Mucosa of descending colon (tissue), 3 donors: ENCODE measurements at regions not wholly inside any gene's neighbourhood (a gene's known extent, or its start where the extent isn't known, plus 50 kb on each side); places are given as distances from the start of the nearest gene placed in this dataset.
"Not testable (repeated sequence)": the region's sequence is repeated elsewhere in the genome, so short reads cannot be mapped to it uniquely, and the experiment has no call there.

Experiments used
- ATAC-seq: fragments of 200-7000 bp; cut with Tn5 transposase; one replicate; pipeline ENCODE4 v1.9.1; 2020; ENCODE audit warnings: mild to moderate bottlenecking, moderate library complexity
- DNase-seq, 3 donors: peaks; one replicate each; pipeline ENCODE4 v3.0.0-alpha.2; 2020
- H3K36me3 ChIP-seq: fragments of 200-600 bp; one replicate; pipeline ENCODE4 v1.8.0; 2021; ENCODE audit warnings: low read depth, mild to moderate bottlenecking
- H3K4me1 ChIP-seq: fragments of 200-600 bp; one replicate; pipeline ENCODE4 v1.8.0; 2021; ENCODE audit warnings: low read depth, mild to moderate bottlenecking
- H3K4me3 ChIP-seq: fragments of 200-600 bp; one replicate; pipeline ENCODE4 v1.8.0; 2021; ENCODE audit warnings: mild to moderate bottlenecking
- H3K9me3 ChIP-seq: fragments of 200-600 bp; one replicate; pipeline ENCODE4 v1.8.0; 2021; ENCODE audit warnings: mild to moderate bottlenecking
- CTCF ChIP-seq: fragments of 200-600 bp; IDR thresholded peaks from one replicate; pipeline ENCODE4 v1.8.0; 2022; ENCODE audit warnings: antibody characterized with exemption, mild to moderate bottlenecking
- intact Hi-C, 2 donors: fragments of 100-400 bp; cut with DNase I in 1 of 2; cut with micrococcal nuclease in 1 of 2; formaldehyde crosslinking; loops; one replicate each; pipeline versions ENCODE4 v1.11.0 to v1.11.1; 2022; cut with DNase I, micrococcal nuclease
- donor health status: DM: no; HTN: no; CAD: no; lungs with moderate emphysema.
- donor health status: DM: no; HTN: no; CAD: no.
- donor health status: DM: no; HTN: yes; CAD: no.

- no peak overlapping the region for H3K4me3 ChIP-seq
- ATAC-seq = no peak
- TF ChIP-seq CTCF = no peak
- no peaks in the 10 kb centered on the region for H3K36me3 ChIP-seq
- DNase-seq = no peak
- no peaks in the 10 kb centered on the region for H3K4me1 ChIP-seq
- intact Hi-C loops = no loop called here
- H3K9me3 ChIP-seq = no peaks in the 10 kb centered on the region
Observed at GRCh38 chr5:75831561-75831960, 114.3 kb upstream of the POC5 start.

GRCh38 chr5:75828029-75828428 is 110.8 kb upstream of the POC5 start:
- ATAC-seq (no peak), DNase-seq (no peak)
- intact Hi-C loops = no loop called here
- no peak overlapping the region for H3K4me3 ChIP-seq
- H3K36me3 ChIP-seq = no peaks in the 10 kb centered on the region
- no peaks in the 10 kb centered on the region for H3K9me3 ChIP-seq
- no peak for TF ChIP-seq CTCF
- no peaks in the 10 kb centered on the region for H3K4me1 ChIP-seq

GRCh38 chr5:75824323-75824722 is 107.1 kb upstream of the POC5 start:
- no peak for TF ChIP-seq CTCF
- no peaks in the 10 kb centered on the region for H3K4me1 ChIP-seq
- DNase-seq = no peak
- intact Hi-C loops = no loop called here
- no peaks in the 10 kb centered on the region for H3K36me3 ChIP-seq
- ATAC-seq = no peak
- no peak overlapping the region for H3K4me3 ChIP-seq
- H3K9me3 ChIP-seq = no peaks in the 10 kb centered on the region

- Histone ChIP-seq H3K4me3 (no peak overlapping the region), H3K36me3 (no peaks in the 10 kb centered on the region), H3K4me1 (no peaks in the 10 kb centered on the region), H3K9me3 (no peaks in the 10 kb centered on the region)
- no peak for TF ChIP-seq CTCF
- ATAC-seq = no peak
- no peak for DNase-seq
- intact Hi-C loops = no loop called here
Observed at GRCh38 chr5:75823811-75824210, 106.6 kb upstream of the POC5 start.

- H3K4me1 ChIP-seq = no peaks in the 10 kb centered on the region
- H3K4me3 ChIP-seq = no peak overlapping the region
- H3K36me3 ChIP-seq = no peaks in the 10 kb centered on the region
- TF ChIP-seq CTCF = no peak
- ATAC-seq (no peak), DNase-seq (no peak)
- H3K9me3 ChIP-seq = no peaks in the 10 kb centered on the region
- intact Hi-C loops = no loop called here
Observed at GRCh38 chr5:75818661-75819060, 101.4 kb upstream of the POC5 start.

- H3K36me3 ChIP-seq, ATAC-seq, DNase-seq, H3K4me1 ChIP-seq, H3K4me3 ChIP-seq, intact Hi-C loops: not testable (repeated sequence)
- H3K9me3 ChIP-seq = peaks cover 13% of the 10 kb centered on the region
Observed at GRCh38 chr5:75799695-75800094, 82.5 kb upstream of the POC5 start.

- H3K36me3 ChIP-seq, H3K4me1 ChIP-seq, H3K4me3 ChIP-seq, H3K9me3 ChIP-seq, ATAC-seq, DNase-seq, intact Hi-C loops: not testable (repeated sequence)
Observed at GRCh38 chr5:75769338-75769737, 52.1 kb upstream of the POC5 start.
